ENCODE measurements at regions not wholly inside any gene's neighbourhood (a gene's known extent, or its start where the extent isn't known, plus 50 kb on each side); places are given as distances from the start of the nearest gene placed in this dataset.

DNA sequence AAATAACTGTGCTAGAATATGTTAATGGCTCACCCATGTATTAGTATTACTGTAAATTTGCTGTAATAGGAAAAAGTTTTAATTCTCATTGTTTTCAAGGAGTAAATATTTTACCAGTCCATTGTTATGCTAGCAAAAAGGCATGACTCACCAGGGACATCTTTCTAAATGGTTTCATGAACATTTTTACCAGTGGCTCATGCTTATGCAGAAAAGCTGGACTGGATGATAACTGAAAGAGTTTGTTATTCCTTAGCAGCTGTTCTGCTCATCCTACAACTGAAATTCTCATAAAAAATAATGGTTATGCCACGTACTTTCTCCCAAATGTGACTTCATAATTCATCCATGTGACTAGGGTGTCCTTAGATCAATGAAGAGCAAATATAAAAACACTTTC, 111.9 kb upstream of the PCDH18 start:
- Histone ChIP-seq H3K4me1 (ENCODE audit: insufficient read depth, low read length) (no peaks in the 10 kb centered on the region), H3K9me3 (ENCODE audit: insufficient read depth, low read length, severe bottlenecking) (no peaks in the 10 kb centered on the region), H3K4me3 (ENCODE audit: low read depth in 1 of 2, low read length in 2 of 2) (no peak overlapping the region), H3K4me2 (ENCODE audit: insufficient read depth, low read length) (no peak overlapping the region), H2AFZ (ENCODE audit: low read depth, low read length) (no peak overlapping the region), H3K27me3 (ENCODE audit: insufficient read depth, low read length, poor library complexity) (no peaks in the 10 kb centered on the region), H3K79me2 (ENCODE audit: insufficient read depth, low read length) (no peaks in the 10 kb centered on the region), H3K27ac (ENCODE audit: low read length) (no peak overlapping the region), H4K20me1 (ENCODE audit: insufficient read depth, low read length) (no peaks in the 10 kb centered on the region), H3K36me3 (ENCODE audit: insufficient read depth, low read length) (no peaks in the 10 kb centered on the region), H3K9ac (ENCODE audit: low read depth, low read length) (no peak overlapping the region)
- no peak for ATAC-seq (ENCODE audit: insufficient read depth, low read depth)
- no peak for TF ChIP-seq EZH2 (IDR thresholded peaks at IDR 0.05; ENCODE audit: borderline replicate concordance, low read depth, low read length, severe bottlenecking)
- TF ChIP-seq, protein P1, sequence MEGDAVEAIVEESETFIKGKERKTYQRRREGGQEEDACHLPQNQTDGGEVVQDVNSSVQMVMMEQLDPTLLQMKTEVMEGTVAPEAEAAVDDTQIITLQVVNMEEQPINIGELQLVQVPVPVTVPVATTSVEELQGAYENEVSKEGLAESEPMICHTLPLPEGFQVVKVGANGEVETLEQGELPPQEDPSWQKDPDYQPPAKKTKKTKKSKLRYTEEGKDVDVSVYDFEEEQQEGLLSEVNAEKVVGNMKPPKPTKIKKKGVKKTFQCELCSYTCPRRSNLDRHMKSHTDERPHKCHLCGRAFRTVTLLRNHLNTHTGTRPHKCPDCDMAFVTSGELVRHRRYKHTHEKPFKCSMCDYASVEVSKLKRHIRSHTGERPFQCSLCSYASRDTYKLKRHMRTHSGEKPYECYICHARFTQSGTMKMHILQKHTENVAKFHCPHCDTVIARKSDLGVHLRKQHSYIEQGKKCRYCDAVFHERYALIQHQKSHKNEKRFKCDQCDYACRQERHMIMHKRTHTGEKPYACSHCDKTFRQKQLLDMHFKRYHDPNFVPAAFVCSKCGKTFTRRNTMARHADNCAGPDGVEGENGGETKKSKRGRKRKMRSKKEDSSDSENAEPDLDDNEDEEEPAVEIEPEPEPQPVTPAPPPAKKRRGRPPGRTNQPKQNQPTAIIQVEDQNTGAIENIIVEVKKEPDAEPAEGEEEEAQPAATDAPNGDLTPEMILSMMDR (IDR thresholded peaks at IDR 0.05; ENCODE audit: borderline replicate concordance, extremely low read depth, low read length, poor library complexity, severe bottlenecking) = no peak
- DNase-seq = no peak

DNA sequence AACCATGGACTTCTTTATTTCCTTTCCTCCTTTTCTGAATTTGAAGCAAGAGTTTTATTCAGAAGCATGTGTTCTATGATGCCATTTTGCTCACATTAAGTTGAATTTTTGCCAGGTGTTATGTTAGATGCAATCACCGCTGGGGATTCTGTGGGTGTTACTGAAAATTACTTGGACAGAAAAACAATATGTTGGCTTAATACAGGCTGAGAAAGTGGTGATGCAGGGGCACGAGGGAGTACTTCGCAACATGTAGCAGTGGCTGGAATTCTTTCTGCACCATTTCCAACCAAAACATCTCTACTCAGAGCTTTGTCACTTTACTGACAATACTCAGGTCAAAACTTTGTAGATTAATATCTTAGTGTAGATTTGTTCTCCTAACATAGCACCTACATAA, 109.2 kb upstream of the PCDH18 start:
- Histone ChIP-seq H3K36me3 (ENCODE audit: insufficient read depth, low read length) (no peaks in the 10 kb centered on the region), H3K9me3 (ENCODE audit: insufficient read depth, low read length, severe bottlenecking) (no peaks in the 10 kb centered on the region)
- TF ChIP-seq, protein P1 (IDR thresholded peaks at IDR 0.05; ENCODE audit: borderline replicate concordance, extremely low read depth, low read length, poor library complexity, severe bottlenecking) = no peak
- no peak for TF ChIP-seq EZH2 (IDR thresholded peaks at IDR 0.05; ENCODE audit: borderline replicate concordance, low read depth, low read length, severe bottlenecking)

DNA sequence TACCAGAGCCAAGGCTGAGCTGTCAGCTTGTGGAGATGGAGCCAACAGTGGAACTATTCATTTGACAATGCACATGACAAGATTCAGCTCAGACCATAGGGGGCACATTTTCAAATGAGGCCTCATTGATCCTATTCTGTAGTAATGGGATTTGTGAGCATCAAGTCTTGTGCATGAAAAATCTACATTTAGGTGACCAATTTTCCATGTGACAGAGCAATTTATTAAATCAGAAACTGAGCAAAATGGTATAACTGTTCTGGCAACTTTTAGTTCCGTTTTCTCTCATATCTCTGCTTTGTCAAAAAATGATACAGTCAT, 108.5 kb upstream of the PCDH18 start:
- H3K79me2 ChIP-seq (ENCODE audit: insufficient read depth, low read length) = no peaks in the 10 kb centered on the region
- H3K9ac ChIP-seq (ENCODE audit: low read depth, low read length) = no peak overlapping the region
- ATAC-seq (ENCODE audit: insufficient read depth, low read depth) (no peak), DNase-seq (no peak)
- H3K4me1 ChIP-seq (ENCODE audit: insufficient read depth, low read length) = no peaks in the 10 kb centered on the region
- H3K27me3 ChIP-seq (ENCODE audit: insufficient read depth, low read length, poor library complexity) = no peaks in the 10 kb centered on the region
- H3K4me3 ChIP-seq (ENCODE audit: low read depth in 1 of 2, low read length in 2 of 2) = no peak overlapping the region
- H3K4me2 ChIP-seq (ENCODE audit: insufficient read depth, low read length) = no peak overlapping the region
- TF ChIP-seq, protein P1 (IDR thresholded peaks at IDR 0.05; ENCODE audit: borderline replicate concordance, extremely low read depth, low read length, poor library complexity, severe bottlenecking) = no peak
- no peak for TF ChIP-seq EZH2 (IDR thresholded peaks at IDR 0.05; ENCODE audit: borderline replicate concordance, low read depth, low read length, severe bottlenecking)
- H2AFZ ChIP-seq (ENCODE audit: low read depth, low read length) = no peak overlapping the region
- H3K9me3 ChIP-seq (ENCODE audit: insufficient read depth, low read length, severe bottlenecking) = no peaks in the 10 kb centered on the region
- H4K20me1 ChIP-seq (ENCODE audit: insufficient read depth, low read length) = no peaks in the 10 kb centered on the region
- no peaks in the 10 kb centered on the region for H3K36me3 ChIP-seq (ENCODE audit: insufficient read depth, low read length)
- no peak overlapping the region for H3K27ac ChIP-seq (ENCODE audit: low read length)

More for the DNA sequence above, 109.2 kb upstream of the PCDH18 start:
- Histone ChIP-seq H3K4me2 (ENCODE audit: insufficient read depth, low read length) (no peak overlapping the region), H3K4me3 (ENCODE audit: low read depth in 1 of 2, low read length in 2 of 2) (no peak overlapping the region), H2AFZ (ENCODE audit: low read depth, low read length) (no peak overlapping the region), H4K20me1 (ENCODE audit: insufficient read depth, low read length) (no peaks in the 10 kb centered on the region), H3K79me2 (ENCODE audit: insufficient read depth, low read length) (no peaks in the 10 kb centered on the region), H3K27ac (ENCODE audit: low read length) (no peak overlapping the region), H3K9ac (ENCODE audit: low read depth, low read length) (no peak overlapping the region), H3K4me1 (ENCODE audit: insufficient read depth, low read length) (no peaks in the 10 kb centered on the region), H3K27me3 (ENCODE audit: insufficient read depth, low read length, poor library complexity) (no peaks in the 10 kb centered on the region)
- no peak for ATAC-seq (ENCODE audit: insufficient read depth, low read depth)
- DNase-seq = no peak
